Lower leg skin (tissue), 3 donors: ENCODE measurements at regions not wholly inside any gene's neighbourhood (a gene's known extent, or its start where the extent isn't known, plus 50 kb on each side); places are given as distances from the start of the nearest gene placed in this dataset.

Source experiments
- POLR2A ChIP-seq, 2 donors: fragments of 450-650 bp; IDR thresholded peaks; one replicate each; pipeline ENCODE4 v1.6.1; 2016 to 2017; ENCODE audit warnings: antibody characterized with exemption in 2 of 2, mild to moderate bottlenecking in 1 of 2, moderate library complexity in 1 of 2
- TF ChIP-seq, protein P1 (sequence below), 3 donors: fragments of 450-650 bp; IDR thresholded peaks; one replicate each; pipeline ENCODE4 v1.5.1; 2016; ENCODE audit warnings: antibody characterized with exemption in 3 of 3, mild to moderate bottlenecking in 3 of 3, moderate library complexity in 2 of 3

DNA sequence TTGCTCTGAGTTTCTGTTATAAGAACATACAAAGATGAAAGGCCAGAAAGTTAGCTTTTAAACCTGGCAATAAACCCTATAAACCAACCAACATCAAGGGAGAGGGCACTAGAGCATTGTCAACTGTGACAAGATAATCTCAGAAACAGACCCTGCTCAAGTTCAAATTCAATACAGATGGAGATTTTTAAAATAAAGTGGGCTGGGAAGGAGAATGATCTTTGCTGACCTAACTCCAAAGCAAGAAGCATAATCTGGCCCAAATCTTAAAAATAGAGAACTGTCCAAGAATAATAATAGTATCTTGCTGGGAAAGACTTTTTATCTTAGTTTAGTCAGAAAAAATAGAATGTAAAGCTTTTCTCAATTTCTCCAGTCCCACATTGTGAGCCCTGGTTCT, 485.5 kb downstream of the DISC1 start:
- TF ChIP-seq POLR2A (IDR thresholded peaks at IDR 0.05): no peak
- TF ChIP-seq, protein P1, sequence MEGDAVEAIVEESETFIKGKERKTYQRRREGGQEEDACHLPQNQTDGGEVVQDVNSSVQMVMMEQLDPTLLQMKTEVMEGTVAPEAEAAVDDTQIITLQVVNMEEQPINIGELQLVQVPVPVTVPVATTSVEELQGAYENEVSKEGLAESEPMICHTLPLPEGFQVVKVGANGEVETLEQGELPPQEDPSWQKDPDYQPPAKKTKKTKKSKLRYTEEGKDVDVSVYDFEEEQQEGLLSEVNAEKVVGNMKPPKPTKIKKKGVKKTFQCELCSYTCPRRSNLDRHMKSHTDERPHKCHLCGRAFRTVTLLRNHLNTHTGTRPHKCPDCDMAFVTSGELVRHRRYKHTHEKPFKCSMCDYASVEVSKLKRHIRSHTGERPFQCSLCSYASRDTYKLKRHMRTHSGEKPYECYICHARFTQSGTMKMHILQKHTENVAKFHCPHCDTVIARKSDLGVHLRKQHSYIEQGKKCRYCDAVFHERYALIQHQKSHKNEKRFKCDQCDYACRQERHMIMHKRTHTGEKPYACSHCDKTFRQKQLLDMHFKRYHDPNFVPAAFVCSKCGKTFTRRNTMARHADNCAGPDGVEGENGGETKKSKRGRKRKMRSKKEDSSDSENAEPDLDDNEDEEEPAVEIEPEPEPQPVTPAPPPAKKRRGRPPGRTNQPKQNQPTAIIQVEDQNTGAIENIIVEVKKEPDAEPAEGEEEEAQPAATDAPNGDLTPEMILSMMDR (IDR thresholded peaks at IDR 0.05): no peak
